H1 (cell line): ENCODE measurements at regions not wholly inside any gene's neighbourhood (a gene's known extent, or its start where the extent isn't known, plus 50 kb on each side); places are given as distances from the start of the nearest gene placed in this dataset.

Experiments
- CTCF ChIA-PET: fragments of 300-600 bp; sonication (Branson Sonifier 250); formaldehyde crosslinking; loops from one replicate; lab custom pipeline; 2021; ENCODE audit not compliant: partially characterized antibody; lab: Charles Lee
- POLR2A ChIA-PET: fragments of 300-600 bp; sonication (Branson Sonifier 250); formaldehyde crosslinking; loops from one replicate; lab custom pipeline; 2021; ENCODE audit warnings: inconsistent platforms; ENCODE audit not compliant: partially characterized antibody; lab: Charles Lee
- DNase-seq, 2 experiments: peaks; one replicate each; pipeline versions ENCODE4 v3.0.0 to v3.0.0-alpha.2; 2010 to 2022; ENCODE audit warnings: low spot score in 2 of 2, low read depth in 1 of 2, mixed read lengths in 1 of 2
- FAIRE-seq: peaks from 2 replicates; lab custom pipeline; 2011; peaks lifted over from hg19 to GRCh38; lab: Jason Lieb, UNC
- H2AFZ ChIP-seq: 2 replicates; pipeline ENCODE4 v1.8.1; 2012; ENCODE audit warnings: low read length, inconsistent platforms
- H2AK5ac ChIP-seq: 2 replicates; pipeline ENCODE4 v1.6.1; 2013; ENCODE audit warnings: low read depth, low read length
- H2BK120ac ChIP-seq: replicated peaks from 2 replicates; pipeline ENCODE3; 2013; ENCODE audit warnings: low read depth, low read length, inconsistent platforms
- H2BK12ac ChIP-seq: 2 replicates; pipeline ENCODE4 v1.6.1; 2013; ENCODE audit warnings: low read depth, low read length
- H2BK15ac ChIP-seq: 2 replicates; pipeline ENCODE4 v1.6.1; 2013; ENCODE audit warnings: low read length
- H2BK20ac ChIP-seq: 2 replicates; pipeline ENCODE4 v1.6.1; 2013; ENCODE audit warnings: low read length
- H2BK5ac ChIP-seq: 2 replicates; pipeline ENCODE4 v1.6.1; 2013; ENCODE audit warnings: low read depth, low read length
- H3K14ac ChIP-seq: 2 replicates; pipeline ENCODE4 v1.6.1; 2013; ENCODE audit warnings: inconsistent platforms; ENCODE audit not compliant: insufficient read length
- H3K18ac ChIP-seq: 2 replicates; pipeline ENCODE4 v1.6.1; 2013; ENCODE audit warnings: low read length; ENCODE audit errors: extremely low read depth
- H3K23ac ChIP-seq: 2 replicates; pipeline ENCODE4 v1.6.1; 2013; ENCODE audit warnings: inconsistent platforms; ENCODE audit not compliant: insufficient read length
- H3K23me2 ChIP-seq: 2 replicates; pipeline ENCODE4 v1.6.1; 2013; ENCODE audit warnings: low read depth, low read length
- H3K27ac ChIP-seq: 2 replicates; pipeline ENCODE4 v1.6.1; 2011; ENCODE audit warnings: low read depth, low read length, inconsistent platforms
- H3K27me3 ChIP-seq, 4 experiments: replicated peaks in 1 of 4; 1 replicate in 1 of 4; 2 replicates in 3 of 4; pipeline versions ENCODE4 v1.6.1 to v1.8.1; 2011 to 2013; ENCODE audit warnings: low read length in 3 of 4, mild to moderate bottlenecking in 3 of 4, inconsistent platforms in 2 of 4, mixed read lengths in 2 of 4, moderate library complexity in 1 of 4; ENCODE audit not compliant: control insufficient read depth in 3 of 4, insufficient read depth in 3 of 4; ENCODE audit errors: extremely low read depth in 1 of 4
- H3K36me3 ChIP-seq, 4 experiments: 2 replicates each; pipeline versions ENCODE4 v1.6.1 to v1.8.1; 2011 to 2013; ENCODE audit warnings: mild to moderate bottlenecking in 4 of 4, low read length in 3 of 4, moderate library complexity in 2 of 4, control low read depth in 1 of 4, inconsistent platforms in 1 of 4; ENCODE audit not compliant: insufficient read depth in 4 of 4, control insufficient read depth in 2 of 4
- H3K4ac ChIP-seq: replicated peaks from 2 replicates; pipeline ENCODE3; 2013; ENCODE audit warnings: low read length, low read depth, mixed read lengths, inconsistent platforms; ENCODE audit not compliant: insufficient read length
- H3K4me1 ChIP-seq, 4 experiments: replicated peaks in 1 of 4; 1 replicate in 1 of 4; 2 replicates in 3 of 4; pipeline versions ENCODE4 v1.6.1 to v1.8.1; 2011 to 2013; ENCODE audit warnings: low read length in 3 of 4, inconsistent platforms in 2 of 4, mixed read lengths in 1 of 4; ENCODE audit not compliant: insufficient read depth in 4 of 4, control insufficient read depth in 3 of 4
- H3K4me2 ChIP-seq, 2 experiments: 2 replicates each; pipeline versions ENCODE4 v1.6.1 to v1.8.1; 2011 to 2013; ENCODE audit warnings: low read depth in 2 of 2, low read length in 2 of 2, control low read depth in 1 of 2, inconsistent platforms in 1 of 2, mild to moderate bottlenecking in 1 of 2; ENCODE audit not compliant: insufficient read depth in 1 of 2
- H3K4me3 ChIP-seq, 4 experiments: fragments of 200-600, 300-600 bp in 1 of 4; sonication (generic), shearing (Covaris generic), sonication (Bioruptor Twin) in 1 of 4; 2 replicates each; pipeline versions ENCODE4 v1.5.1 to v1.8.1; 2011 to 2016; ENCODE audit warnings: low read length in 4 of 4, low read depth in 3 of 4, control low read depth in 2 of 4, inconsistent platforms in 2 of 4, mild to moderate bottlenecking in 2 of 4, mixed read lengths in 1 of 4, moderate library complexity in 1 of 4; ENCODE audit not compliant: insufficient read depth in 2 of 4; ENCODE audit errors: extremely low read depth in 1 of 4
- H3K56ac ChIP-seq: replicated peaks from 2 replicates; pipeline ENCODE3; 2013; ENCODE audit warnings: low read depth, mild to moderate bottlenecking, mixed read lengths, low read length, inconsistent platforms; ENCODE audit not compliant: insufficient read length
- H3K79me1 ChIP-seq: 2 replicates; pipeline ENCODE4 v1.6.1; 2013; ENCODE audit warnings: low read depth, low read length, control low read depth
- H3K79me2 ChIP-seq, 2 experiments: 2 replicates each; pipeline versions ENCODE4 v1.6.1 to v1.8.1; 2012 to 2013; ENCODE audit warnings: low read length in 2 of 2, mild to moderate bottlenecking in 2 of 2, inconsistent platforms in 1 of 2; ENCODE audit not compliant: insufficient read depth in 2 of 2, control insufficient read depth in 1 of 2
- H3K9ac ChIP-seq, 4 experiments: replicated peaks in 1 of 4; 1 replicate in 1 of 4; 2 replicates in 3 of 4; pipeline versions ENCODE4 v1.6.1 to v1.8.1; 2011 to 2013; ENCODE audit warnings: low read depth in 3 of 4, low read length in 3 of 4, control low read depth in 2 of 4, mild to moderate bottlenecking in 2 of 4, moderate library complexity in 2 of 4, inconsistent platforms in 1 of 4; ENCODE audit errors: extremely low read depth in 1 of 4
- H3K9me3 ChIP-seq, 2 experiments: 2 replicates each; pipeline versions ENCODE4 v1.6.1 to v1.8.1; 2012 to 2013; ENCODE audit warnings: mild to moderate bottlenecking in 2 of 2, moderate library complexity in 2 of 2, control low read depth in 1 of 2, inconsistent platforms in 1 of 2, low read depth in 1 of 2, low read length in 1 of 2, mixed read lengths in 1 of 2; ENCODE audit not compliant: insufficient read depth in 2 of 2
- H4K20me1 ChIP-seq, 2 experiments: replicated peaks in 1 of 2; 2 replicates each; pipeline versions ENCODE3 to v1.8.1; 2011 to 2013; ENCODE audit warnings: inconsistent platforms in 2 of 2, low read length in 2 of 2, mild to moderate bottlenecking in 1 of 2; ENCODE audit not compliant: insufficient read depth in 2 of 2, control insufficient read depth in 1 of 2
- H4K5ac ChIP-seq: 2 replicates; pipeline ENCODE4 v1.6.1; 2013; ENCODE audit warnings: low read length, low read depth, mixed read lengths, inconsistent platforms; ENCODE audit not compliant: insufficient read length
- H4K8ac ChIP-seq: 2 replicates; pipeline ENCODE4 v1.8.0; 2013; ENCODE audit warnings: mild to moderate bottlenecking, moderate library complexity, low read length, inconsistent platforms; ENCODE audit not compliant: insufficient read depth; ENCODE audit errors: extremely low read depth
- H4K91ac ChIP-seq: replicated peaks from 2 replicates; pipeline ENCODE3; 2013; ENCODE audit warnings: low read length, mixed read lengths, inconsistent platforms; ENCODE audit not compliant: insufficient read length
- BACH1 ChIP-seq: IDR thresholded peaks from 2 replicates; pipeline ENCODE4 v1.6.1; 2012; ENCODE audit warnings: low read length, improper control_type of control experiment
- CBX8 ChIP-seq: fragments of 300-800, 300-1000 bp; sonication (generic); IDR thresholded peaks from 2 replicates; pipeline ENCODE4 v1.7.1; 2016; ENCODE audit warnings: low read depth, low read length, borderline replicate concordance
- CHD1 ChIP-seq: IDR thresholded peaks from 2 replicates; pipeline ENCODE4 v1.6.1; 2012; ENCODE audit warnings: low read depth, low read length, improper control_type of control experiment
- JUND ChIP-seq: IDR thresholded peaks from 2 replicates; pipeline ENCODE4 v1.6.1; 2011; ENCODE audit warnings: mild to moderate bottlenecking, improper control_type of control experiment, low read length
- KDM1A ChIP-seq: fragments of 200-600, 300-600 bp; sonication (generic); IDR thresholded peaks from 2 replicates; pipeline ENCODE4 v1.7.1; 2016; ENCODE audit warnings: mild to moderate bottlenecking, low read length, borderline replicate concordance
- POLR2A ChIP-seq, 2 experiments: IDR thresholded peaks; 1 replicate in 1 of 2; 2 replicates in 1 of 2; pipeline ENCODE4 v1.6.1; 2011; ENCODE audit warnings: low read depth in 2 of 2, low read length in 2 of 2, mild to moderate bottlenecking in 2 of 2; ENCODE audit errors: control extremely low read depth in 1 of 2
- POLR2AphosphoS5 ChIP-seq: IDR thresholded peaks from 2 replicates; pipeline ENCODE4 v1.6.1; 2011; ENCODE audit warnings: low read depth, low read length
- POU5F1 ChIP-seq: IDR thresholded peaks from 2 replicates; pipeline ENCODE4 v1.6.1; 2011; ENCODE audit warnings: low read depth, mild to moderate bottlenecking, low read length, moderate library complexity
- RNF2 ChIP-seq: fragments of 200-900, 300-1000 bp; sonication (generic); IDR thresholded peaks from 2 replicates; pipeline ENCODE4 v1.7.1; 2016; ENCODE audit warnings: borderline replicate concordance, low read depth, mild to moderate bottlenecking, antibody characterized with exemption, low read length; ENCODE audit not compliant: poor library complexity, severe bottlenecking; ENCODE audit errors: missing control alignments
- SRF ChIP-seq: IDR thresholded peaks from 2 replicates; pipeline ENCODE4 v1.6.1; 2011; ENCODE audit warnings: mild to moderate bottlenecking, low read depth, low read length, moderate library complexity
- WGBS, 2 experiments: shearing (Covaris generic) in 1 of 2; methylation state at CpG; one replicate each; pipeline versions ENCODE4 v1.1.6 to v1.1.7; 2013 to 2015; ENCODE audit warnings: low lambda C conversion rate in 2 of 2, mixed read lengths in 2 of 2, inconsistent platforms in 1 of 2, low coverage in 1 of 2, missing lambda C conversion rate in 1 of 2; ENCODE audit not compliant: insufficient replicate concordance in 2 of 2, insufficient coverage in 1 of 2, insufficient read length in 1 of 2; ENCODE audit errors: extremely low coverage in 1 of 2, missing lambda C conversion rate in 1 of 2; 5-methylcytosine and 5-hydroxymethylcytosine counted together
- TF ChIP-seq, protein P1 (sequence below): IDR thresholded peaks from 2 replicates; pipeline ENCODE4 v1.6.1; 2012; ENCODE audit warnings: low read length, inconsistent platforms

DNA sequence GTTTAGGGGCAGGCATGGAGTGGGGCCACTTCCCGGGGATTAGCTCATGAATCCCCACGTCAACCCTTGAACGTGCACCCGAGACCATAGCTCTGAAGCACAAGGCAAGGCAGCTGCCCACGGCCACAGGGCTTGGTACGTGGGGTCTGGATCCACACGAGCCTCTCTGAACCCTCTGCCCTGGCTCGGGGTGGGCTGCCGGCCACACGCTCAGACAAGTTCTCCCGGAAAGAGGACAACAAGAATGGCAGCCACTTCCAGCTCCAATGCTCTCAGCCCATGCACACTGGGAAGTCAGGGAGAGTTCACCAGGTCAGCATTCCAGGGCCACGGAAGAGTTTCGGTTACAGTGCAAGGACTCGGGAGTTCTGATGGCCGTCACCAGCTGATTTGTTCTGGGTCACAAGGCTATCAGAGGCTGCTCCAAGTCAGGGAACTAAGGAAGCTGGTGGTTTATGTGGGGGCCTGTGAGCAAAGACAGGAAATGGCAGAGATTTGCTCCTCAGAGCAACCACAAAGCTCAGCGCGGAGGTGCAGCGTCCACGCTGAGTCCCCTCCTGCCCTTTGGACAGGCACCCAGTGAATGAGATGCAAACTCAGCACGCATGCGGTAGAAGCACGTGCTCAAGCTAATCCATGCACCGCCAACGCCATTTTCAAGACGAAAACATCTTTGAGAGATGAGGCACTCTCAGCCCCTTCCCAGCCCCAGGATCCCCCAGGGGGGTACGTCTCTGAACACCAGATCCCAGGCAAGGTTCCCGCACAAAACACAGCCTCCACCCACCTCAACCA lies 356.4 kb downstream of the FOXL1 start:
- Histone ChIP-seq H3K23me2 (peaks cover 8% of the 10 kb centered on the region), H2AFZ (0 out of 2 replicates have a peak overlapping the region, but pooled peaks have one; percentile 41), H3K4me3 (no peak overlapping the region), H3K79me1 (no peaks in the 10 kb centered on the region), H4K20me1 (peaks cover 0 to 7% of the 10 kb centered on the region in 2 experiments), H2AK5ac (no peak overlapping the region; the same call in 1 of the 2 replicates), H3K9me3 (peaks cover 2 to 3% of the 10 kb centered on the region in 2 experiments; a peak in 1 of 4 replicates), H2BK12ac (no peak overlapping the region), H3K4me2 (no peak overlapping the region), H2BK15ac (no peak overlapping the region), H3K14ac (no peak overlapping the region), H4K91ac (peak overlapping the region; percentile 51), H4K5ac (no peak overlapping the region), H3K27ac (no peak overlapping the region), H3K18ac (no peak overlapping the region), H3K9ac (no peak overlapping the region), H2BK120ac (no peak overlapping the region), H4K8ac (peak overlapping the region; percentile 83; the same call in 1 of the 2 replicates), H3K56ac (no peak overlapping the region), H3K4me1 (peaks cover 0 to 5% (median under 1%) of the 10 kb centered on the region in 4 experiments; a peak in 3 of 7 replicates), H2BK20ac (no peak overlapping the region), H3K36me3 (no peaks in the 10 kb centered on the region), H3K4ac (no peak overlapping the region), H2BK5ac (no peak overlapping the region), H3K23ac (no peak overlapping the region), H3K79me2 (no peaks in the 10 kb centered on the region), H3K27me3 (no peaks in the 10 kb centered on the region; a peak in 1 of 7 replicates)
- POLR2A ChIA-PET = no interaction called here
- no peak for FAIRE-seq
- no peak for DNase-seq
- WGBS, 2 experiments = 94% methylated on average over 27 of the region's 27 CpGs; no CpG with 5 or more reads in 1 of the 2 experiments
- CTCF ChIA-PET = interaction anchor here (1.0 to 1.1 kb wide), 2 partner anchors 11 to 82 kb away, joined by 3 to 5 read pairs; no protein-coding TSS in a partner anchor
- no peak for TF ChIP-seq POU5F1
- TF ChIP-seq, protein P1, sequence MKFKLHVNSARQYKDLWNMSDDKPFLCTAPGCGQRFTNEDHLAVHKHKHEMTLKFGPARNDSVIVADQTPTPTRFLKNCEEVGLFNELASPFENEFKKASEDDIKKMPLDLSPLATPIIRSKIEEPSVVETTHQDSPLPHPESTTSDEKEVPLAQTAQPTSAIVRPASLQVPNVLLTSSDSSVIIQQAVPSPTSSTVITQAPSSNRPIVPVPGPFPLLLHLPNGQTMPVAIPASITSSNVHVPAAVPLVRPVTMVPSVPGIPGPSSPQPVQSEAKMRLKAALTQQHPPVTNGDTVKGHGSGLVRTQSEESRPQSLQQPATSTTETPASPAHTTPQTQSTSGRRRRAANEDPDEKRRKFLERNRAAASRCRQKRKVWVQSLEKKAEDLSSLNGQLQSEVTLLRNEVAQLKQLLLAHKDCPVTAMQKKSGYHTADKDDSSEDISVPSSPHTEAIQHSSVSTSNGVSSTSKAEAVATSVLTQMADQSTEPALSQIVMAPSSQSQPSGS = no peak
- TF ChIP-seq KDM1A = no peak
- no peak for TF ChIP-seq POLR2AphosphoS5
- TF ChIP-seq BACH1 = no peak
- no peak for TF ChIP-seq POLR2A (IDR thresholded peaks at IDR 0.05; ENCODE audit: control extremely low read depth in 1 of 2, low read depth in 2 of 2, low read length in 2 of 2)
- TF ChIP-seq SRF = no peak
- TF ChIP-seq JUND = no peak
- no peak for TF ChIP-seq CBX8
- TF ChIP-seq RNF2 = no peak
- TF ChIP-seq CHD1 = no peak
